H9 (cell line): ENCODE measurements at regions not wholly inside any gene's neighbourhood (a gene's known extent, or its start where the extent isn't known, plus 50 kb on each side); places are given as distances from the start of the nearest gene placed in this dataset.

Experiments used
- DNase-seq: peaks from one replicate; pipeline ENCODE4 v3.0.0-alpha.2; 2017
- H2AFZ ChIP-seq: one replicate; pipeline ENCODE4 v1.6.1; 2013; ENCODE audit warnings: mild to moderate bottlenecking, low read length, control low read depth, moderate library complexity
- H2AK5ac ChIP-seq: 2 replicates; pipeline ENCODE4 v1.6.1; 2013; ENCODE audit warnings: low read length, control low read depth, mixed read lengths; ENCODE audit not compliant: insufficient read length
- H2BK120ac ChIP-seq: one replicate; pipeline ENCODE4 v1.6.1; 2013; ENCODE audit warnings: low read depth, mild to moderate bottlenecking, low read length, control low read depth, inconsistent platforms; ENCODE audit not compliant: poor library complexity, severe bottlenecking
- H2BK12ac ChIP-seq: 2 replicates; pipeline ENCODE4 v1.6.1; 2013; ENCODE audit warnings: low read length, control low read depth, mixed read lengths, low read depth; ENCODE audit not compliant: insufficient read length
- H2BK15ac ChIP-seq: 2 replicates; pipeline ENCODE4 v1.6.1; 2013; ENCODE audit warnings: low read depth, low read length, control low read depth
- H2BK20ac ChIP-seq: one replicate; pipeline ENCODE4 v1.6.1; 2013; ENCODE audit warnings: low read depth, mild to moderate bottlenecking, low read length, control low read depth, inconsistent platforms; ENCODE audit not compliant: poor library complexity, severe bottlenecking
- H2BK5ac ChIP-seq: 2 replicates; pipeline ENCODE4 v1.6.1; 2013; ENCODE audit warnings: low read length, control low read depth, mixed read lengths; ENCODE audit not compliant: insufficient read length
- H3K14ac ChIP-seq: 2 replicates; pipeline ENCODE4 v1.6.1; 2013; ENCODE audit warnings: low read length, control low read depth; ENCODE audit not compliant: insufficient read depth
- H3K18ac ChIP-seq: 2 replicates; pipeline ENCODE4 v1.6.1; 2013; ENCODE audit warnings: low read depth, mild to moderate bottlenecking, mixed read lengths, low read length, control low read depth; ENCODE audit not compliant: insufficient read length
- H3K23ac ChIP-seq: 2 replicates; pipeline ENCODE4 v1.6.1; 2013; ENCODE audit warnings: low read length, control low read depth, mixed read lengths, low read depth; ENCODE audit not compliant: insufficient read length
- H3K23me2 ChIP-seq: 2 replicates; pipeline ENCODE4 v1.6.1; 2013; ENCODE audit warnings: low read depth, mild to moderate bottlenecking, mixed read lengths, low read length, control low read depth; ENCODE audit not compliant: insufficient read length, poor library complexity, severe bottlenecking
- H3K27ac ChIP-seq: 2 replicates; pipeline ENCODE4 v1.5.1; 2013; ENCODE audit warnings: low read length, control low read depth, mixed read lengths, low read depth; ENCODE audit not compliant: insufficient read length
- H3K27me3 ChIP-seq: 2 replicates; pipeline ENCODE4 v1.6.1; 2013; ENCODE audit warnings: low read length, control low read depth, inconsistent platforms; ENCODE audit not compliant: insufficient read depth
- H3K4ac ChIP-seq: 2 replicates; pipeline ENCODE4 v1.6.1; 2013; ENCODE audit warnings: low read depth, mild to moderate bottlenecking, control low read depth, inconsistent platforms, low read length, moderate library complexity
- H3K4me1 ChIP-seq: 2 replicates; pipeline ENCODE4 v1.6.1; 2013; ENCODE audit warnings: low read length, control low read depth, inconsistent platforms; ENCODE audit not compliant: insufficient read depth
- H3K4me2 ChIP-seq: 2 replicates; pipeline ENCODE4 v1.6.1; 2013; ENCODE audit warnings: low read length, control low read depth, mixed read lengths; ENCODE audit not compliant: insufficient read length, insufficient read depth
- H3K56ac ChIP-seq: 2 replicates; pipeline ENCODE4 v1.6.1; 2013; ENCODE audit warnings: low read depth, mild to moderate bottlenecking, mixed read lengths, low read length, control low read depth; ENCODE audit not compliant: insufficient read length
- H3K79me1 ChIP-seq: 2 replicates; pipeline ENCODE4 v1.6.1; 2013; ENCODE audit warnings: low read depth, mild to moderate bottlenecking, moderate library complexity, low read length, control low read depth, inconsistent platforms; ENCODE audit not compliant: insufficient read depth, poor library complexity, severe bottlenecking
- H3K79me2 ChIP-seq: 2 replicates; pipeline ENCODE4 v1.6.1; 2013; ENCODE audit warnings: low read length, control low read depth, inconsistent platforms; ENCODE audit not compliant: insufficient read depth
- H3K9ac ChIP-seq: 2 replicates; pipeline ENCODE4 v1.6.1; 2013; ENCODE audit warnings: low read length, control low read depth, mixed read lengths; ENCODE audit not compliant: insufficient read length; ENCODE audit errors: extremely low read depth
- H3K9me3 ChIP-seq: one replicate; pipeline ENCODE4 v1.6.1; 2013; ENCODE audit warnings: low read depth, low read length, inconsistent platforms; ENCODE audit not compliant: control insufficient read depth
- H3T11ph ChIP-seq: one replicate; pipeline ENCODE4 v1.6.1; 2013; ENCODE audit warnings: mild to moderate bottlenecking, low read length, control low read depth, inconsistent platforms
- H4K20me1 ChIP-seq: one replicate; pipeline ENCODE4 v1.6.1; 2013; ENCODE audit not compliant: control insufficient read depth, insufficient read length, insufficient read depth
- H4K5ac ChIP-seq: 2 replicates; pipeline ENCODE4 v1.6.1; 2013; ENCODE audit warnings: low read depth, mild to moderate bottlenecking, mixed read lengths, low read length, control low read depth; ENCODE audit not compliant: insufficient read length
- H4K8ac ChIP-seq: replicated peaks from 2 replicates; pipeline ENCODE4 v1.6.1; 2013; ENCODE audit warnings: low read length, control low read depth, mixed read lengths, low read depth; ENCODE audit not compliant: insufficient read length
- H4K91ac ChIP-seq: 2 replicates; pipeline ENCODE4 v1.6.1; 2013; ENCODE audit warnings: low read depth, mild to moderate bottlenecking, moderate library complexity, mixed read lengths, low read length, control low read depth; ENCODE audit not compliant: insufficient read length
- H3K27ac Mint-ChIP-seq, 3 experiments: 2 replicates in 2 of 3; 3 replicates in 1 of 3; pipeline ENCODE4 v1.8.0; 2020 to 2021; ENCODE audit warnings: mixed read lengths in 3 of 3, mild to moderate bottlenecking in 1 of 3, moderate library complexity in 1 of 3
- H3K27me3 Mint-ChIP-seq: 2 replicates; pipeline ENCODE4 v1.8.0; 2021; ENCODE audit warnings: low read depth, mild to moderate bottlenecking, moderate library complexity, mixed read lengths
- H3K36me3 Mint-ChIP-seq, 3 experiments: 2 replicates in 2 of 3; 3 replicates in 1 of 3; pipeline ENCODE4 v1.8.0; 2020 to 2021; ENCODE audit warnings: low read depth in 3 of 3, mixed read lengths in 3 of 3; ENCODE audit not compliant: insufficient read depth in 1 of 3
- H3K4me1 Mint-ChIP-seq, 2 experiments: 2 replicates each; pipeline ENCODE4 v1.8.0; 2020; ENCODE audit warnings: mixed read lengths in 2 of 2
- H3K4me3 Mint-ChIP-seq, 2 experiments: 2 replicates in 1 of 2; 3 replicates in 1 of 2; pipeline ENCODE4 v1.8.0; 2020 to 2021; ENCODE audit warnings: mild to moderate bottlenecking in 2 of 2, mixed read lengths in 2 of 2, moderate library complexity in 1 of 2
- H3K9me3 Mint-ChIP-seq, 2 experiments: 2 replicates in 1 of 2; 3 replicates in 1 of 2; pipeline ENCODE4 v1.8.0; 2020; ENCODE audit warnings: mild to moderate bottlenecking in 2 of 2, mixed read lengths in 2 of 2, moderate library complexity in 1 of 2
- WGBS: extraction: QIAGEN DNeasy Blood & Tissue Kit; methylation state at CpG from one replicate; pipeline ENCODE4 v1.1.7; 2013; ENCODE audit warnings: missing lambda C conversion rate, low lambda C conversion rate, mixed read lengths; ENCODE audit not compliant: insufficient read length; ENCODE audit errors: extremely low coverage; 5-methylcytosine and 5-hydroxymethylcytosine counted together
- TF ChIP-seq, protein P1 (sequence below): fragments of 200-600 bp; sonication (generic); conservative IDR thresholded peaks from 3 replicates; pipeline ENCODE4 v1.8.0; 2021; ENCODE audit warnings: antibody characterized with exemption, mild to moderate bottlenecking

- Histone ChIP-seq H2AFZ (no peak overlapping the region), H2AK5ac (no peak overlapping the region), H3K23ac (no peak overlapping the region), H2BK15ac (no peak overlapping the region), H2BK120ac (no peak overlapping the region), H2BK5ac (no peak overlapping the region), H4K20me1 (no peaks in the 10 kb centered on the region), H3K23me2 (no peaks in the 10 kb centered on the region), H3K18ac (no peak overlapping the region), H4K91ac (no peak overlapping the region), H3T11ph (no peak overlapping the region), H3K4me2 (no peak overlapping the region), H3K27ac (no peak overlapping the region), H3K14ac (no peak overlapping the region), H3K79me1 (no peaks in the 10 kb centered on the region), H2BK20ac (no peak overlapping the region), H3K4me1 (no peaks in the 10 kb centered on the region), H3K9me3 (no peaks in the 10 kb centered on the region), H3K9ac (no peak overlapping the region), H2BK12ac (no peak overlapping the region), H3K79me2 (no peaks in the 10 kb centered on the region), H3K27me3 (no peaks in the 10 kb centered on the region), H4K5ac (no peak overlapping the region), H4K8ac (no peak overlapping the region), H3K56ac (no peak overlapping the region), H3K4ac (no peak overlapping the region)
- no peak for DNase-seq
- Mint-ChIP-seq H3K4me3 (no peak overlapping the region), H3K27me3 (no peaks in the 10 kb centered on the region), H3K27ac (no peak overlapping the region), H3K36me3 (peaks cover 0 to 26% (median 14%) of the 10 kb centered on the region in 3 experiments; a peak in 5 of 7 replicates), H3K4me1 (peaks cover 10 to 12% of the 10 kb centered on the region in 2 experiments), H3K9me3 (peaks cover 9 to 16% of the 10 kb centered on the region in 2 experiments; a peak in 4 of 5 replicates)
- TF ChIP-seq, protein P1, sequence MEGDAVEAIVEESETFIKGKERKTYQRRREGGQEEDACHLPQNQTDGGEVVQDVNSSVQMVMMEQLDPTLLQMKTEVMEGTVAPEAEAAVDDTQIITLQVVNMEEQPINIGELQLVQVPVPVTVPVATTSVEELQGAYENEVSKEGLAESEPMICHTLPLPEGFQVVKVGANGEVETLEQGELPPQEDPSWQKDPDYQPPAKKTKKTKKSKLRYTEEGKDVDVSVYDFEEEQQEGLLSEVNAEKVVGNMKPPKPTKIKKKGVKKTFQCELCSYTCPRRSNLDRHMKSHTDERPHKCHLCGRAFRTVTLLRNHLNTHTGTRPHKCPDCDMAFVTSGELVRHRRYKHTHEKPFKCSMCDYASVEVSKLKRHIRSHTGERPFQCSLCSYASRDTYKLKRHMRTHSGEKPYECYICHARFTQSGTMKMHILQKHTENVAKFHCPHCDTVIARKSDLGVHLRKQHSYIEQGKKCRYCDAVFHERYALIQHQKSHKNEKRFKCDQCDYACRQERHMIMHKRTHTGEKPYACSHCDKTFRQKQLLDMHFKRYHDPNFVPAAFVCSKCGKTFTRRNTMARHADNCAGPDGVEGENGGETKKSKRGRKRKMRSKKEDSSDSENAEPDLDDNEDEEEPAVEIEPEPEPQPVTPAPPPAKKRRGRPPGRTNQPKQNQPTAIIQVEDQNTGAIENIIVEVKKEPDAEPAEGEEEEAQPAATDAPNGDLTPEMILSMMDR = no peak
- WGBS = no CpG with 5 or more reads among the region's 5 CpGs
Observed at GRCh38 chr9:85453850-85454249, 287.9 kb downstream of the AGTPBP1 start.
